GM21423 (cell line): ENCODE measurements at regions not wholly inside any gene's neighbourhood (a gene's known extent, or its start where the extent isn't known, plus 50 kb on each side); places are given as distances from the start of the nearest gene placed in this dataset.
"Not testable (repeated sequence)": the region's sequence is repeated elsewhere in the genome, so short reads cannot be mapped to it uniquely, and the experiment has no call there.

Experiments used
- ATAC-seq: cut with Tn5 transposase; IDR thresholded peaks from one replicate; pipeline ENCODE4 v1.9.1; 2021; ENCODE audit warnings: mild to moderate bottlenecking, moderate library complexity; ENCODE audit not compliant: unreplicated experiment

DNA sequence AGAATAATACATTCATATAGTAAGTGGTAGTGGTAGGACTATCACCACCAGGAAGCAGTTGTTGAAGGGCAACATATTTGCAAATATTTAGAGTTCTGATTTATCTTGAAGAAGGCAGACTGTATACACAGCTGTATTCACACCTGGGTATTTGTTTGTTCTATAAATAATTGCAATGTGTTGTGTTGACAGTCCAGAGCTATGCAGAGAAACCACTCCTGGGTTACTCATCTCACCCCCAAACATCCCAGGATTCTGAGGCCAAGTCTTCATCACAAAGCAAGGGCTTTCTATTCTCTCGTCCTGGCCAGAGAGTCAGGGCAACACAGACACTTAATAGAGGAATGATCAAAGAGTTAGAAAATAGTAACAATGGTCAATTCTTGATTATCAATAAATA, 102.1 kb upstream of the FAT3 start:
- no peak for ATAC-seq

DNA sequence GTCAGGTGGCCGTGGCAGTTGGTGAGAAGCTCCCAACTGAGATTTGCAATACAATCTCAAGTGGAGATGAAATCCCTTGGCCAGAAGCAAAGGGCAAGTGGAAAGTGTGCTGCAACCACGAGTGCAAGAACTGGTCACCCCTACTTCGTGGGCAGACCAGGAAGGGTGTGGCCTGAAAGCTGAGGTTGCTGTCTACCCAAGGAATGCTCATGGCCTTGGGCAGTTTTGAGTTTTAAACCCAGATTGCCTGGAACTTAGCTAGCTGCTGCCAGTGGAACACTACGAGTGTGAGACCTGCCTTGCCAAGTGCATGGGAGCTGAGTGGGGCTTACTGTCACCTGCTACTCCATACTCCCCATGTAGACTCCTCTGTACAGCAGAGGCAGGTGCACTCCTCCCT, 113.3 kb upstream of the FAT3 start:
- ATAC-seq: no peak

DNA sequence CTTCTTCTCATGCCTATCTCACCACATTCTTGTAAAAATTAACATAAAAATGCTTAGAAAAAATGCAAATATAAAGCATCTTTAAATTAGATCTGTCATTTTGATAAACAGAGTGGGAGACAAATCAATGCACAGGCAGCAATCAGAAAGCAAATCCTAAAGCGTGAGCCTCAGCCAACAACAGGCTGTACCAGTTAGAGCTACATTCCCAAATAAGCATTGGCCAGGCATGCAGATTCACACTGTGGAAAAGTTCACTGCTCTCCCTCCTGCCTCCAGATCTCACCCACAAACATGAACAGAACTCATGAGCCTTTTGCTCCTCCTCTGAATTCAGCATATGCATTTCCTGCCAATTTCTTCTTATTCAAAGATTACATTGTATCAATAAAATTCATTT, 115.2 kb upstream of the FAT3 start:
- ATAC-seq: no peak

DNA sequence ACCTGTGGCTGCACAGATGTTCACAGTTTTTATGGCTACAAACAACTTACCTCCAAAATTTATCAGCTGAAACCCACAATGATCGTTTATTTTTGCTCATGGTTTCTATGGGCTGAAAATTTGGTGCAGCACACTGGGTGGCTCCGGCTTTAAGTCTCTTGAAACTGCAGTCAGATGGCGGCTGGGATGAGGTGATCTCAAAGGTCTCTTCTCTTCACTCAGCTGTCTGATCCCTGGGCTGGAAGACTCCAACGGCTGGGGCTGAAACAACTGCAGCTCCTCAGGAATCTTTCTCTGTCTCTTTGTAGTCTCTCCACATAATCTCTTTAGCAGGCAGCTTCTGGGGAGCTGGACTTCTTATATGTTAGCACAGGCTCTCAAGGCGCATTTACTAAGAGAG, 117.3 kb upstream of the FAT3 start:
- no peak for ATAC-seq

DNA sequence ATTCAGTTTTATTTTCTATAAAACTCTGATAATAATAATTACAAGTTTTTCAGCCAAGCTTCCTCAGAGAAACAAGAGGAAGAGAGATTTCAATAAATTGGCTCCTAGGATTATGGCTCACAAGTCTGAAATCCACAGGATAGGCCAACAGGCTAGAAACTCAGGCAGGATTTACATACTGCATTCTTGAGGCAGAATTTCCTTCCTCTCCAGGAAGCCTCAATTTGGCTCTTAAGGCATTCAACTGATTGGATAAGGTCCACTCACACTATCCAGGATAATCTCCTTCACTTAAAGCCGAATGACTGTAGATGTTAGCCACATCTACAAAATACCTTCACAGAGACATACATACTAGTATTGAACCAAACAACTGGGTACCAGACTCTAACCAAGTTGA, 120.3 kb upstream of the FAT3 start:
- no peak for ATAC-seq

DNA sequence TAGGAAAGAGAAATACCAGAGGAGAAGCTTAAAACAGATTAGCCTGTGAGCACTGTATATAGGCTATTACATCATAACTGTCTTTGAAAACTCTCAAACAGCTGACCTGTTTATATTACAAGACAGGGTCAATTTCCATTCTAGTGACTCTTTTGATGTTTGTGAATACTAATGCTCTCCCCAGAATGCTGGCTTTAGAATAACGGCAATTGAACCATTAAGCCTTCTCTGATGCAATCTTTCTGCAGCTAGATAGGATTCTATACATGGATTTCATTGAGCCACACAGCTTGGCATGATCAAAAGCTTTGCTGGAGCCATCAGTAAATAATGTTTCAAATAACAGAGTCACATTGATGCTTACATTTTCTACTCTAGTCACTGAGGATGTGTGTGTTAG, 122.7 kb upstream of the FAT3 start:
- no peak for ATAC-seq

DNA sequence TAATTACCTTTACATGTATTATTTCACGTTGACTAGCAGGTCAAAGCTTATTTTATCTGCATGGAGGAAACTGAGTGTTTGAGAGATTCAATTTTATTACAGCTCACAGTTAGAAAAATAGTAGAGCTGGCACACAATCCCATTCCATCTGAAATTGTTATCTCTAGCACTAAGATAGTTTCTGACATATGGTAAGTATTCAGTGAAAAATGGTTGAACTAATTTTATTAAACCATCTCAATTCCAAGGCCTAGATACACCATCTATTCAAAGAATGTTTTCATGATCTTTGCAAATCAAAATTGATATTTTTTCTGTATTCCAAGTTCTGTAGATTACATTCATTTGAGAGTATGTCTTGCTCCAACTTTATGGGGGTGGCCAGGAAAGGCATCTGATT, 125.4 kb upstream of the FAT3 start:
- ATAC-seq: no peak

DNA sequence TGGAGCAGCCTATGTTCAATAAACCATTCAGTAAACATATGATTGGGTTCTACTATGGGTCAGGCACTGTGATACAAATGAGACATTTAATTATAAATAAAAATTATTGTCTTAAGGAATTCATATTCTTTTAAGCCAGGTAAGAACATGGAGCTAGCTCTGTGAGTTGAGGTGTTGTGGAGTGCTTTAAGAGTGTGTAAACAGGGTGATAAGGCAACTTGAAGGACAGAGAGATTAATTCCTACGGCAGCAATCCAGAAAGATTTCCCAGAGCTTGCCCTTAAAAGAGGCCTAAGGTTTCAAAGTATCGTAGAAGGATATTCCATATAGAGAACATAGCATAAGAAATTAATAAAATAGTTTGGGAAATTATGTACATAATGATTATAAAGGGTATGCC, 126.4 kb upstream of the FAT3 start:
- ATAC-seq: no peak

DNA sequence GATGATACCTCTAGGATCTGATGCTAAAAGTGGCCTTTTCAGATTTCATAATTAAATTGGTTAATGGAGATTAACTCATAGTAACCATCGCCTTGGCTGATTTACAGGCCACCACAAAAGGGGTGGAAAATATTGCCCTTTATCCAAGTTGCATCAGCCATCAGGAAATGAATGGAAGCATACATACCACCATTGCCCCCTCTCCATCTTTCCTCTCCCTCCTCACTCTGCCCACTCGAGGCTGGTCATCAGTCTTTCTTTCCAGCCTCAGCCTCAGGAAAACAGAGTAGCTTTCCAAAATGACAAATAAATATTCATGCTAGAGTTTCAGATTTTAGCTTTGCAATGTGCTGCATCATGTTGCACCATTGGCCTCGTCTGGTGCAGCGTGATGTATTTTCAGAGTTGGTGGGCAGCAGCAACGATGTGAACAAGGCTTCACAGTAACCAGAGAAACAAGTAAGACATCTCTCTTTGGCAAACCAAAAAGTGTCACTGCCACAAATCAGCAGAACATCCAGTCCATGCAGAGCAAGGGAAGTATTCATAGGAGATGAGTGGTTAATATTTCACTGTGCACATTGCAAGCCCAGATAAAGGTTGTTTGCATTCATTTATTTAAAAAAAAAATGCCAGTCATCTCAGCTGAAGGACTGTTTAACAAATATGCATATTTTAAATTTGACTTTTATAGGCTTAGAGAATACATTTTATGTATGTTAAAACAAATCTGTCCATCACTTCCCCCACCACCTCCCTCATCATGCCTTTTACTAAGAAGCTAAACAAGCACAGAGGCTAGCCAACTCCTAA, 136.7 kb upstream of the FAT3 start:
- ATAC-seq: no peak

DNA sequence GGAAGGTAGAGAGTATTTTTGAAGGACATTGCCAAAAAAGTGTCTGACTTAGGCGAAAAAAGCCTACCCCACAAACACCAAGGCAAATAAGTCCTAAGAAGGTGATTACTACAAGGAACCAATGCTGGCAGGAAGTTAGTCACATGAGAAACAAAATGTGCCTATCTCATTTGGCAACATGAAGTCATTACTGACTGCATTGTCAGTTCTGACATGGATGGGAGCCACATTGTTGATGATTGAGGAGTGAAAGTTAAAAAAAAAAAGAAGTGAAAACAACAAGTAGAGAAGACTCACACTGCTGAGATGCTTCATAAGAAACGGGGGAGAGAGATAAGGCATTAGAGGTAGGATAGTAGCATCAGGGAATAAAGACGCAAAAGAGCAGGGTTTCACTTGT, 141.5 kb upstream of the FAT3 start:
- no peak for ATAC-seq

DNA sequence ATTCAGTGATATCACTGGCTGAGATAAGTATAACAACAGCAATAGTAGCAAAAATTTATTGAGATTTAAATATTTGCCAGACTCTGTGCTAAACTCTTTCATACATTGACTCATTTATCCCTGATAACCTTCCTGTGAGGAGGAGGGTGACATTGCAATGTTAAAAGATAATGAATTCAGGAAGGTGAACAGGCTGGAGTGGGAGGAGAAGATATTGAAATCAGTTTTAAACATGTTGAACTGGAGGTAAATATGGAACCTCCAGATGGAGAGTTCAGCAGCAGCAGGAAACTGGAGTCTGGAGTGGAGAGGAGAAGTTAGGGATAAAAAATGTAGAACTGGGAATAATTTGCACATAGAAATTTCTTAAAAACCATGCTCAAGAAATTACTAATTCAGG, 142.0 kb upstream of the FAT3 start:
- no peak for ATAC-seq

DNA sequence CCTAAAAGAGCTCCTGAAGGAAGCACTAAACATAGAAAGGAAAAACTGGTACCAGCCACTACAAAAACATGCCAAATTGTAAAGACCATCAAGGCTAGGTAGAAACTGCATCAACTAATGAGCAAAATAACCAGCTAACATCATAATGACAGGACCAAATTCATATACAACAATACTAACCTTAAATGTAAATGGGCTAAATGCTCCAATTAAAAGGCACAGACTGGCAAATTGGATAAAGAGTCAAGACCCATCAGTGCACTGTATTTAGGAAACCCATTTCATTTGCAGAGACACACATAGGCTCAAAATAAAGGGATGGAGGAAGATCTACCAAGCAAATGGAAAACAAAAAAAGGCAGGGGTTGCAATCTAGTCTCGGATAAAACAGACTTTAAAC, 150.1 kb upstream of the FAT3 start:
- ATAC-seq: not testable (repeated sequence)

DNA sequence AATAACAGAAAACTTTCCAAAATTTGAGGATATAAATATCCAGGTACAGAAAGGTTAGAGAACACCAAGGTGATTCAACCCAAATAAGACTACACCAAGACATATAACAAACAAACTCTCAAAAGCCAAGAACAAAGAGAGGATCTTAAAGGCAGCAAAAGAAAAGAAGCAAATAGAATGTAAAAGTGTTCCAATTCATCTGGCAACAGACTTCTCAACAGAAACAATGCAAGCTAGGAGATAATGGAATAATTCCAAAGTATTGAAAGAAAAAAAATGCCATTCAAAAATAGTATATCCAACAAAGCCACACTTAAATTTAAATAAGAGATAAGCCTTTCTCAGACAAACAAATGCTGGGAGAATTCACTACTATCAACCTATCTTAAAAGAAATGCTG, 153.0 kb upstream of the FAT3 start:
- ATAC-seq: no peak

DNA sequence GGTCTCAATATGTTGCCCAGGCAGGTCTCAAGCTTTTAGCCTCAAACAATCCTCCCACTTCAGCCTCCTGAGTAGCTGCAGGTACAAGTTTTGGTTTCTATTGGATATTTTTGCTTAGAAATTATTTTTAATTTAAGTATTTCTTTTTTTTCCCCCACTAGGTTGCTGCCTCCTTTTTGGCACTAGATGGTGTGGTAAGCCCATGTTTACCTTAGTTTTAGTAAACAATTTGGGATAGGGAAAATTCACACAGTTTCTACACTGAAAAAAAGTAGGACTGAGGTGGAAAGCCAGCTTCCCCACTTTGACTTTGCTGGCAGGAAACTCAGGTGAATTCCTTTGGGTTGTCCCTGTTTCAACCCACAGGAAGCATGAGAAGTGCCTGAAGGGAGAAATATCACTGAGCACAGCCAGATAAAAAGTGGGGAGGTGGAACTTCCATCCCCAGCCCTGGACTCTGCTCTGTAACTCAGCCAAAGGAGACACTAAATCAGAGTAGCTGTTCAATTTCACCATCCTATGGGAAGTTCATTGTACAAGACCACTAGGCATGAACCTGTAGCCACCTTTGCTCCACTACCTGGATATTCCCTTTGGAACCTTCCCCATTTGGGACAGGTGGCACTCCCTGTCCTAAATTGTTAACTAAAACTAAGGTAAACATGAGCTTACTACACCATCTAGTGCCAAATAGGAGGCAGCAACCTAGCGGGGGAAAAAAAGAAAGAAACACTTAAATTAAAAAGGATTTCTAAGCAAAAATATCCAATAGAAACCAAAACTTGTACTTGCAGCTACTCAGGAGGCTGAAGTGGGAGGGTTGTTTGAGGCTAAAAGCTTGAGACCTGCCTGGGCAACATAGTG, 154.4 kb upstream of the FAT3 start:
- no peak for ATAC-seq

DNA sequence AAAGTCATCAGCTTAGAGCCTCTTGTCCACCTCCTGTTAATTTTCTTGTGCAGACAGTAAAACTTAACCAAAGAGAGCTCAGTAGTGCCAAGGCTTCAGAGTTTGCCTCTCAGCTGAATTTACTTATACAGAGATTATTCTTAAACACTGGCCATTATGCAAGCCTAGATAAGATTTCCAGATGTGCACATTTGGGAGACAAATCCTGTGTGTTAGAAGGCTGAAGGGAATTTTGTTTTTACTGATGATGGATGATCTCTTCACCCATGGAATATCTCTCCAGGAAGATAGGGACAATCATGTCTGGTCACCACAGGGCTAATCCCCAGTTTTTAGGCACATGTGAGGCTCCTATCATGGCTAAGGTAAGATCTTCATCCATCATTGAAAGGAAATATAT, 157.6 kb upstream of the FAT3 start:
- no peak for ATAC-seq

DNA sequence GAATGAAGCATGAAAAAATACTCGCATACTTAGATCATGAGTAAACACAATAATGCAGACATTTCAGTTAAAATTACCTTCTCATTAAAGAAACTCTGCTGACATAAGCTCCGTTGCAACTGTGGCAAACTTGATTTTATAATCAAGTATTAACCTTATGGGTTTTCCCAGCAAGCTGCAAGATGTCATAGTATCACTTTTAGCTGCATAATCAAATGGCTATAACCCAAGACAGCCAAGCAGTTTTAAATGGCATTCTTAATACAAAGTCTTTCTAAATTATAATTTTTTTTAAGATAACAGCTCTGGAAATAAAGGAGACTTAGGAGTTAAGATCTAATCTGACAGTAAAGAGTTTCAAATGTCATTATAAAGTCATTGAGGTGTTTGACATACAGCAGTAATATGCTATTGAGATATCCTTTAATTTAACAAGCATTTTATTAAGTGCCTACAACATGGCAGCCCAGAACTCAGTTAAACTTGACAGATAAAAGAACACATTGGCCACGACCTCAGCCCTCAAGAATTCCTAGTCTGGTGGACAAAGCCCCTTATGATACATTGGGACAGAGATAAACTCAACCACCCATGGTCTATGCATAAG, 163.1 kb upstream of the FAT3 start:
- no peak for ATAC-seq

DNA sequence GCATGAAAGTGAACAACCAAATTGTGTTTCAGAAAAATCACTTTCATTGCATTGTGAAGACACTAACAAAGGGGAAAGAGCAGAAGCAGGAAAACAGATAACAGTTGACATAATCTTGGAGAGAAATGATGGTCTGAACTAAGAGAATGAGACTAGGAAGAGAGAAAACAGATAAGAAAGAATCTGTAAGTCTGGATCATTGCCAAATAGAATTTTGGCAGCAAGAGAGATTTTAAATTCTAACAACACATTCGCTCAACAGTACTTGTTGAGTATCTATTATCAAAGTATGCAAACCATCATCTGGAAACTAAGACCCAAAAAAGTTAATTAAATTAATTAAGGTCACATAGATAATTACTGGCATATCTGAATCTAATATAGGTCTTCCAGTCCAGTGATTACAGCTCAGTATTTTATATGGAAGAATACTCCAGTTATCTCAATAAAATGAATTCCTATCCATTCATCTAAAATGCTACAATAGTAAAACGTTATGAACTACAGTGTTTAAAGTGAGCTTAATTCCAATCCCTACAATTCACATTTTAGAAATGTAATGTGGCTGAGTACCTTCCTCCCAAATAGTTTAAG, 166.7 kb upstream of the FAT3 start:
- ATAC-seq: no peak

DNA sequence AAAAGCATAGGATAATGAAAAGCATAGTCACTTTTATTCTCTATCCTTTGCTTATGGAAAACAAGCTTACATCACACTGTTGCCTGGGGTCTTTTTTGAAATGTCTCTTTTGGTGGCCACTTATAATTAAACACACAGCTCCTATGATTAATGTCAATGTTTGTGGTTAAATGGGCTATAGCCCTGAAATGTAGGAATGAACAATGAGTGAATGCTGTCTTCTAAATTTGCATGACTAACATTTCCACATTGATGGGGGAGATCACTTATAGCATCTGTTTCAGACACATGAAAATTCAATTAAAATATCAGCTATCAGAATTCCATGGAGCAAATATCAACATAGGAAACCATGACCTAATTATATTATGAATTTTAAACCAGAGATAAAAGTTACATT, 171.4 kb upstream of the FAT3 start:
- ATAC-seq: no peak

DNA sequence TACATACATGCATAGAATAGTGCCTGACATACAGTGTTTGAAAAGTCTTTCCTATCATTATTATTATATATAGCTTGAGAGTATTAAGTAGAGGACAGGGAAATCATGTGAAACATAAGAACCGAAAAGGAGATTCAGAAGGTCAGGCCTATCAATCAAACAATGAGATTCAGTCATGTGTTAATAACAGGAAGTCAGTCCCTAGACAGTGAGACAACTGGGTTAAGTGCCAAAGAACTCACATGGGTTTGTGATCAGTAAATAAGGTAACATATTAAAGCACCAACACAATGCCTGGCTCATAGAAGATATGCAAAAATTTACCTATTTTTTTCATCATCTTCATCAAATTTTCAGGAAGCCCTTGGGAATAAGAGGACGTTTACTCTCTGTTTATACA, 174.3 kb upstream of the FAT3 start:
- no peak for ATAC-seq

DNA sequence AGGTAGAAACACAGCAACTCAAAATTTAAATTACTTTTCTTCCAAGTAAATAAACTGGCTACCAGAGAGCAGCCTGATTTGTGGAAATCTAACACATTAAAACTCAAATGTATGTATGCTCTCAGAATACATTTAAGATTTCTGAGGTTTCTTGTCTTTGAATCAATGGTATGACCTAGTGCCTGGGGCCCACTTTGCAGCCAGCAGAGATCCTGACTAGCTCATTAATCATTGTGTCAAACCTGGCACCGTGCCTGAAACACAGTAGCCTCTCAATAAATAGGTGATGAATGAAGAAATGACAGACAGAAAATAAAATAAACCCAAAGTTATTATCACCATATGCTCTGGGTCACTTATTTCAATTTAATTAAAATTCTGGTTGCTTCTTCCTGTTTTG, 176.2 kb upstream of the FAT3 start:
- no peak for ATAC-seq

DNA sequence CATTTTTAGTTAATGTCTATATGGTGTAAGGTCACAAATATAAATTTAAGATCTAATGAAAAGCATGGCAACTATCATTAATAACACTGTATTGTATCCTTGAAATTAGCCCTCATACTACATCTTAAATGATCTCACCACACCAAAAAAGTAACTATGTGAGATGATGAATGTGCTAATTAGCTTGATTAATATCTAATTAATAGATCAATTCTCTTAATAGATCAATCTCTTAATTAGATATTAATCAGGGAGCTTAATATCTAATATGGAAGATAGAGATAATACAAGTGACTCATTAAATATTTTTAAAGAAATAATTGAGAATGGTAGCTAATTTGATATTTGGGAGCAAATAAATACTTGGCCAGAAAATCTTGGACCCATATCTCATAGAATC, 178.5 kb upstream of the FAT3 start:
- no peak for ATAC-seq

DNA sequence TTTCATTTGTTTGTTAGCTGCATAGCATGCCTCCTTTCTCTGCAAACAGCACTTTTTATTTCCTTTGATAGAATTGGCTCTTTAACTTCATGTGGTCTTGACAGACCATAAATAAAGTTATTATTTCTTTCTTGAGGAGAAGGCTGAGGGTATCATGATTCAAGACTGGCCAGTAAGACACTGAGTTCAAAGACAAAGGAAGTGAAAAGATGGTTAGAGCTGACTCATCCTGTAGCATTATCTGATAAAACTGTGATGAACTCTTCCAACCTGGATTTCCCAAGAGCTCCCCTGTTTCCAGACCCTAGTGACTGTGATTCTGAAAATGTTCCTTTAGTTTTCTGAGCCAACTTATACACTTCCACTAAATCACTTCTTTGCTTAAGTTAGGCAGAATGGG, 179.3 kb upstream of the FAT3 start:
- ATAC-seq: no peak
